ENCODE measurements at regions not wholly inside any gene's neighbourhood (a gene's known extent, or its start where the extent isn't known, plus 50 kb on each side); places are given as distances from the start of the nearest gene placed in this dataset.
"Not testable (repeated sequence)": the region's sequence is repeated elsewhere in the genome, so short reads cannot be mapped to it uniquely, and the experiment has no call there.

DNA sequence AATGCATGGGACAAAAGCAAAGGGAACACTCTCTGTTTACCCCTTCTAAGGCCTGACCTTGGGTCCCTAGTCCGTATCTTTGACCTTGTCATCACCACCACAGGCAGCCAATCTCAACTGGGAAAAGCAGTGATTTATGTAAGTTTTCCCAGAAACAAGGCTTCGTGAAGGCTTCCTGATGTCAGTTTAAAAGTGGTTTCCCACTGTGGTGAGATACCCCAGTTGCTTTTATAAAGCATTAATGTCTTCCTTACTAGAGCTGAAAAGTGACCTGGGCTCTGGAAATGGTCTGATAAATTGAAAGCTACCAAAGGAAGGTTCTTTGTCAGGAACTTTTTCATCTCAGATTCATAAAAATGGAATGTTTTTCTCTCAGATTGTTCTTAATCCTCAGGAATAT, 536.4 kb upstream of the PTBP2 start:
- DNase-seq (ENCODE audit: low read depth): no peak
- H3K4me1 ChIP-seq (ENCODE audit: control insufficient read depth, insufficient read depth, low read length): no peaks in the 10 kb centered on the region
- no peak overlapping the region for H3K4me3 ChIP-seq (ENCODE audit: low read length)
- H3K36me3 ChIP-seq (ENCODE audit: control insufficient read depth, insufficient read depth, low read length, severe bottlenecking): no peaks in the 10 kb centered on the region
- peaks cover 6% of the 10 kb centered on the region for H3K9me3 ChIP-seq (ENCODE audit: control insufficient read depth, low read length)
- no peaks in the 10 kb centered on the region for H3K27me3 ChIP-seq (replicated peaks; ENCODE audit: control insufficient read depth, insufficient read depth, low read length)
- H3K9ac ChIP-seq (ENCODE audit: low read length): no peak overlapping the region

DNA sequence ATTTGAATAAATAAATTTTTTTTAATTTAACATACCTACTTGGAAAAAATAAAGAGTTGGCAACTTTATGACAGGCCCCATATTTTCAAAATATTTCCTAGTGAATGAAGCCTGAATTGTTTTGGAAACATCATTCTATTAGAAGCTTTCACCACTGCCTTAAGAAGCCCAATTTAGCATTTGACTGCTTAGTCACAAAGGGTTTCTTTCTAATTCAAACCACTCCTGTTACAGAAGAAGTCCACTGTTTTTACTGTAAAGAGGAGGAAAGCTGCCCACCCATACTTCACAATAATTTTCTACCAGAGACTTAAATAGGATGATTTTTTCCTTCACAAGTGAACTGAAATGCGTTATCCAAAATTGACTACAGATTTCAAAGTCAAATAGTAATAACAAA, 534.6 kb upstream of the PTBP2 start:
- Histone ChIP-seq H3K27me3 (replicated peaks; ENCODE audit: control insufficient read depth, insufficient read depth, low read length) (no peaks in the 10 kb centered on the region), H3K4me3 (ENCODE audit: low read length) (no peak overlapping the region), H3K36me3 (ENCODE audit: control insufficient read depth, insufficient read depth, low read length, severe bottlenecking) (no peaks in the 10 kb centered on the region), H3K9me3 (ENCODE audit: control insufficient read depth, low read length) (peaks cover 18% of the 10 kb centered on the region), H3K4me1 (ENCODE audit: control insufficient read depth, insufficient read depth, low read length) (no peaks in the 10 kb centered on the region), H3K9ac (ENCODE audit: low read length) (no peak overlapping the region)
- no peak for DNase-seq (ENCODE audit: low read depth)

DNA sequence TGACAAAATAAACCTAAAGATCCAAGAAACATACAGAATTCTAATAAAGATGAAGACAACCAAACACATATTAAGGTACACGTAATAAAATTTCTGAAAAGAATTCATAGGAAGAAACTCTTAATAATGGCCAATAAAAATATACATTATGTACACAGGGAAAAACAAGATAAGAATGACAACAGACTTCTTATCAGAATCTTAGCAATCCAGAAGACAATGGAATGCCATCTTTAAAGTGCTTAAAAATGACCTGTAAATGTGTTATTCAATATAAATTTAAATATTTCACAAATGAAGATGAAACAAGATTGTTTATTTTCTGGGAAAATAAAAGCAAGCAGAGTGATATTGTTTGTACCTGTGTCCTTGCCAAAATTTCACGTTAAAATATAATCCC, 530.4 kb upstream of the PTBP2 start:
- H3K9ac ChIP-seq (ENCODE audit: low read length): no peak overlapping the region
- H3K27me3 ChIP-seq (replicated peaks; ENCODE audit: control insufficient read depth, insufficient read depth, low read length): no peaks in the 10 kb centered on the region
- peaks cover 18% of the 10 kb centered on the region for H3K9me3 ChIP-seq (ENCODE audit: control insufficient read depth, low read length)
- H3K4me3 ChIP-seq (ENCODE audit: low read length): no peak overlapping the region
- DNase-seq (ENCODE audit: low read depth): no peak
- no peaks in the 10 kb centered on the region for H3K4me1 ChIP-seq (ENCODE audit: control insufficient read depth, insufficient read depth, low read length)
- H3K36me3 ChIP-seq (ENCODE audit: control insufficient read depth, insufficient read depth, low read length, severe bottlenecking): no peaks in the 10 kb centered on the region

DNA sequence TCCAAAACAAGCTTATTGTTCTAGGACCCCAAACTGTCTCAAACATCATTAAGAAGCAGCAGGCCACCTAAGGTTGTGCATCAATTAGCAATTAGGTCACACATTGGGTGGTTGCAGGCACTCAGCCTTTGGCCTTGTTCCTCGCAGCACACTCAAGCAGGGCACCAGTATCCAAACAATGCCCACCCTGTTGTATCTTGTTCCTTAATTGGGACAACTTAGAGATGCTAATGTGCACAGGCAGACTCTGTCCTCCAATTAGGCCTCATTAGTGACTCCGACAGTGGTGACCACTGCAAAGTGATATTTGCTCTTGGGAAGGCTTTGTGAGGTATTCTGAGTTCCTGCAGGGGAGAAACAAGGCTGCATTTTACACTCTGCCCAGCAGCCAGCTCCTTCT, 515.1 kb upstream of the PTBP2 start:
- Histone ChIP-seq H3K36me3 (ENCODE audit: control insufficient read depth, insufficient read depth, low read length, severe bottlenecking) (no peaks in the 10 kb centered on the region), H3K9ac (ENCODE audit: low read length) (no peak overlapping the region), H3K27me3 (replicated peaks; ENCODE audit: control insufficient read depth, insufficient read depth, low read length) (no peaks in the 10 kb centered on the region), H3K4me1 (ENCODE audit: control insufficient read depth, insufficient read depth, low read length) (no peaks in the 10 kb centered on the region), H3K4me3 (ENCODE audit: low read length) (no peak overlapping the region), H3K9me3 (ENCODE audit: control insufficient read depth, low read length) (no peaks in the 10 kb centered on the region)
- DNase-seq (ENCODE audit: low read depth): no peak

DNA sequence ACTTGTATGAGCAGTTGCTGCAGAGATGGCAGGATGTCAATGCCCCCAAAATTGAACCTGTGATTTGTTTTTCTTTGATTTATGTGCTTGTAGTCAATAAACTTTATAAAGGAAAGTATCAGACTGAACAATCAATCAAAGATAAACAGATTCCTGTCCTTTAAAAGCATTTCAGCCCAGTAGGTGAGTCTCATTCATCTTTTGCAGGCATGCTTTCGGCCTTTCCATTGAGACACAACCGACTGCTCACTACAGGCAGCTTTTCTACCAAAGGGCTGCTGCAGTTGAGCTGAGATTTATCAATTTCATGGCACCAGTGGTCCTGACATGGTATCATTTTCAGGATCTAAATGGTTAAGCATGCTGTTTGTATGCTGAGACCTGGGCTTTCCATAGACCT, 513.6 kb upstream of the PTBP2 start:
- no peak overlapping the region for H3K9ac ChIP-seq (ENCODE audit: low read length)
- DNase-seq (ENCODE audit: low read depth): no peak
- no peaks in the 10 kb centered on the region for H3K36me3 ChIP-seq (ENCODE audit: control insufficient read depth, insufficient read depth, low read length, severe bottlenecking)
- H3K4me3 ChIP-seq (ENCODE audit: low read length): no peak overlapping the region
- no peaks in the 10 kb centered on the region for H3K9me3 ChIP-seq (ENCODE audit: control insufficient read depth, low read length)
- no peaks in the 10 kb centered on the region for H3K4me1 ChIP-seq (ENCODE audit: control insufficient read depth, insufficient read depth, low read length)
- no peaks in the 10 kb centered on the region for H3K27me3 ChIP-seq (replicated peaks; ENCODE audit: control insufficient read depth, insufficient read depth, low read length)

DNA sequence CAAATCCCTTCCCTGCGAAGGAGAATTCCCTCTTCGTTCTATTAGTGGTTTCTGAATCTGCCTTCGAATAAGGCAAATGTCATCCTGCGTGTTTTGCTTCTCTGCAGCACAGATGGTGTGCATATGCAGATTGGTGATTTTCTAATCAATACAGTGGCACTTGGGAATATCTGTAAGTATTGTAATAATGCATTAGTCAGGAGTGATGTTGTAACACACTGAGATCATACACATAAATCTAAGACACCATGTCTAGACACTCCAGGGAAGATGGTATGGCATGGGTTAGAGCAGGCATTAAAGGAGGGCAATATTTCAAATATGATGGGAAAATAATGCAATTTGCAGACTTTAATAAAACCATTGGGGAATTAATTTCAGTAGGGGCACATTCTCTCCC, 513.2 kb upstream of the PTBP2 start:
- H3K9ac ChIP-seq (ENCODE audit: low read length): no peak overlapping the region
- no peaks in the 10 kb centered on the region for H3K27me3 ChIP-seq (replicated peaks; ENCODE audit: control insufficient read depth, insufficient read depth, low read length)
- H3K9me3 ChIP-seq (ENCODE audit: control insufficient read depth, low read length): no peaks in the 10 kb centered on the region
- no peaks in the 10 kb centered on the region for H3K36me3 ChIP-seq (ENCODE audit: control insufficient read depth, insufficient read depth, low read length, severe bottlenecking)
- DNase-seq (ENCODE audit: low read depth): no peak
- H3K4me1 ChIP-seq (ENCODE audit: control insufficient read depth, insufficient read depth, low read length): no peaks in the 10 kb centered on the region
- no peak overlapping the region for H3K4me3 ChIP-seq (ENCODE audit: low read length)

DNA sequence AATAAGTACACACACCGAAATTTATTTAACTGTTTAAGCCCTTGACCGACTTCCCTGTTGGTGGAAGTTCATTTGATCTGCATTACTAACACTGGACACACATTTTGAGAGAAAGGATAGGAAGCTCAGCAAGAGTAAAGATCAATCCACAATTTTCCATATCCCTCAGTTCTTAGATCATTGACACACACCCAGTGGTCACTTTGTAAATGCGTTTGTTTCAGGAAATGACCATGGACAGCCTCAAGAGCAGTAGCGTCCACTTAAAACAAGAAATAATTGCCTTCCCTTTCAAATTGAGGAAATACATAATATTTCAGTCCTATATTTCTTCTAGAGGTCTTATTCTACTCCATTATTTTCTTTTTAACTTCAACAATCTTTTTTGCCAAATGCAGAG, 511.5 kb upstream of the PTBP2 start:
- H3K9me3 ChIP-seq (ENCODE audit: control insufficient read depth, low read length): no peaks in the 10 kb centered on the region
- no peak for DNase-seq (ENCODE audit: low read depth)
- no peaks in the 10 kb centered on the region for H3K36me3 ChIP-seq (ENCODE audit: control insufficient read depth, insufficient read depth, low read length, severe bottlenecking)
- no peaks in the 10 kb centered on the region for H3K27me3 ChIP-seq (replicated peaks; ENCODE audit: control insufficient read depth, insufficient read depth, low read length)
- no peak overlapping the region for H3K4me3 ChIP-seq (ENCODE audit: low read length)
- H3K4me1 ChIP-seq (ENCODE audit: control insufficient read depth, insufficient read depth, low read length): no peaks in the 10 kb centered on the region
- H3K9ac ChIP-seq (ENCODE audit: low read length): no peak overlapping the region

DNA sequence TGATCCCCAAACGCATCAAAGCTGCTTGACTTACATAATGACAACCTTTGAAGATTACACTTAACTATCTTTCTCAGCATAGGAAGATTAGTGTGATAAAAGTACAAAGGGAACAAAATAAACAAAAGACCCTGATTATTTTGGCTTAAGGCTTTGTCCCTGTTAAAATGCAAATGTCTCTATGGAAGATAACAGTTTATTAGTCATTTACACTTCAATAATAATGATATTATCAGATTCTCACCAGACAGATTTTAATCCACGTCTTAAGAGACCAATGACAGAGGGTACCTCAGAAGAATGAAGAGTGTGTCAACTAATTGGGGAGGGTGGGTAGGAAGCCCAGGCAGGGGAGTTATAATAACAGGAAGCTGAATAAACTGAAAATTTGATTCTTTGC, 510.4 kb upstream of the PTBP2 start:
- no peaks in the 10 kb centered on the region for H3K36me3 ChIP-seq (ENCODE audit: control insufficient read depth, insufficient read depth, low read length, severe bottlenecking)
- no peaks in the 10 kb centered on the region for H3K27me3 ChIP-seq (replicated peaks; ENCODE audit: control insufficient read depth, insufficient read depth, low read length)
- H3K9me3 ChIP-seq (ENCODE audit: control insufficient read depth, low read length): no peaks in the 10 kb centered on the region
- no peak overlapping the region for H3K9ac ChIP-seq (ENCODE audit: low read length)
- no peaks in the 10 kb centered on the region for H3K4me1 ChIP-seq (ENCODE audit: control insufficient read depth, insufficient read depth, low read length)
- DNase-seq (ENCODE audit: low read depth): no peak
- no peak overlapping the region for H3K4me3 ChIP-seq (ENCODE audit: low read length)

DNA sequence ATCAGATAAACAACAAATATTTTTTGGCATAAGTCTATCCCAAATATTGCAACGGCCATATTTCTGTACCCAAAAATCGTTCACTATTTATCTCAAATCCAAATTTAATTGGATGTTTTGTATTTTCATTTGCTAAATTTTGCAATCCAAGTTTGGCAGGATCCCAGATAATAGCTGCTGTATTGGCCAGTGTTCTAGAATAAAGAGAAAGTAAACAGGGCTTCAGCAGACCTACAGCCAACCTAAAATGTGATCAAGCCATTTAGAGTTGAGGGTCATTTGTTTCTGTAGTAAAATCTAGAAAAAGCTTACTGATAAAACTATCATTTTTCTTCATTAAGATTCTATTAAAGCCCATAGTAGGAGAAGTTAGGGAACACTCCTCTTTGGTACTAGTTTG, 506.6 kb upstream of the PTBP2 start:
- no peaks in the 10 kb centered on the region for H3K4me1 ChIP-seq (ENCODE audit: control insufficient read depth, insufficient read depth, low read length)
- no peaks in the 10 kb centered on the region for H3K27me3 ChIP-seq (replicated peaks; ENCODE audit: control insufficient read depth, insufficient read depth, low read length)
- H3K36me3 ChIP-seq (ENCODE audit: control insufficient read depth, insufficient read depth, low read length, severe bottlenecking): no peaks in the 10 kb centered on the region
- H3K9ac ChIP-seq (ENCODE audit: low read length): no peak overlapping the region
- H3K9me3 ChIP-seq (ENCODE audit: control insufficient read depth, low read length): no peaks in the 10 kb centered on the region
- H3K4me3 ChIP-seq (ENCODE audit: low read length): no peak overlapping the region
- DNase-seq (ENCODE audit: low read depth): peak; percentile 24

DNA sequence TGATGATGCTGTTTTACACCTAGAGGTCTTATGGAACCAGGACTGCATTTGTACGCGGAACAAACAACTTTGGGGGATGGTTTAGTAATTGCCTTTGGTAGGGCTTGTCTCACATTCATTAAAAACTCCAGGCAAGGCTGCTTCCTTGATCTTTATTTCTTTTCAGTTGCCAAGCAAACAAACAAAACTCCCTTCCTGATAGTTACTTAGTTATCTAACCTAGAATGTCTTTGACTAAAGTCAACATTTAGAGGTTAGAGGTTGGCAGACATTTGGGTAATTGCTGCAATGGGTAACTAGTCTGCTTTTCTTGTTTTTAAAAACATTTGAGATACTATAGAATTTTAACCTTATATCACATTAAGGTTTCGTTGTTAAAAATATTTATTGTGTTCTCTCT, 500.9 kb upstream of the PTBP2 start:
- Histone ChIP-seq H3K36me3 (ENCODE audit: control insufficient read depth, insufficient read depth, low read length, severe bottlenecking) (no peaks in the 10 kb centered on the region), H3K4me1 (ENCODE audit: control insufficient read depth, insufficient read depth, low read length) (no peaks in the 10 kb centered on the region), H3K27me3 (replicated peaks; ENCODE audit: control insufficient read depth, insufficient read depth, low read length) (peaks cover 3% of the 10 kb centered on the region), H3K4me3 (ENCODE audit: low read length) (no peak overlapping the region), H3K9ac (ENCODE audit: low read length) (no peak overlapping the region), H3K9me3 (ENCODE audit: control insufficient read depth, low read length) (no peaks in the 10 kb centered on the region)
- no peak for DNase-seq (ENCODE audit: low read depth)

DNA sequence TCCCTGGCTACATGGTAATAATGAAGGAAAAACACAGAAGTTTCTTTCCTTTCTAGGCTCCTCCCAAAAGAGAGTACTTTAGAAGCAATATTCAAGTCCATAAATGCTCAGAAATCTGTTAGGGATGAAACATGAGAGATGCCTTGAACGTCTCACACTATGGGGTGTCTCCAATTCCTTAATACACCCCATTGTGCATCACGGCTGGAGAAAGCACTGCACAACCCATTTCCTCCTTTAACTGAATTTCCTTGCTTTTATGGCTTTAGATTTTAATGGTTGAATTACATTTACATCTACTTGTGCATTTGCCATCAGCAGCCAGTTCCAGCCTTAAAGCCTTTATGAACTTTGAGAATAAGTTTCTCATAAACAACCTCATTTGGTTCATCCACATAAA, 498.9 kb upstream of the PTBP2 start:
- DNase-seq (ENCODE audit: low read depth): no peak
- Histone ChIP-seq H3K4me3 (ENCODE audit: low read length) (no peak overlapping the region), H3K36me3 (ENCODE audit: control insufficient read depth, insufficient read depth, low read length, severe bottlenecking) (no peaks in the 10 kb centered on the region)

DNA sequence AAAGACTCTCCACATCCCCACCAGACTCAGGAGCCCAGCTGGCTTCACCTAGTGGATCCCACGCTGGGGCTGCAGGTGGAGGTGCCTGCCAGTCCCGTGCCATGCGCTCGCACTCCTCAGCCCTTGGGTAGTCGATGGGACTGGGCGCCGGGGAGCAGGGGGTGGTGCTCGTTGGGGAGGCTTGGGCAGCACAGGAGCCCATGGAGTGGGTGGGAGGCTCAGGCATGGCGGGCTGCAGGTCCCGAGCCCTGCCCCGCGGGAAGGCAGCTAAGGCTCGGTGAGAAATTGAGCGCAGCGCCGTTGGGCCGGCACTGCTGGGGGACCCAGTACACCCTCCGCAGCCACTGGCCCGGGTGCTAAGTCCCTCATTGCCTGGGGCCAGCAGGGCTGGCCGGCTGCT, 497.4 kb upstream of the PTBP2 start:
- H3K9me3 ChIP-seq (ENCODE audit: control insufficient read depth, low read length); H3K4me3 ChIP-seq (ENCODE audit: low read length); H3K9ac ChIP-seq (ENCODE audit: low read length); DNase-seq (ENCODE audit: low read depth); H3K36me3 ChIP-seq (ENCODE audit: control insufficient read depth, insufficient read depth, low read length, severe bottlenecking); H3K27me3 ChIP-seq (replicated peaks; ENCODE audit: control insufficient read depth, insufficient read depth, low read length); H3K4me1 ChIP-seq (ENCODE audit: control insufficient read depth, insufficient read depth, low read length): not testable (repeated sequence)

More for the DNA sequence above, 498.9 kb upstream of the PTBP2 start:
- Histone ChIP-seq H3K4me1 (ENCODE audit: control insufficient read depth, insufficient read depth, low read length) (no peaks in the 10 kb centered on the region), H3K9me3 (ENCODE audit: control insufficient read depth, low read length) (no peaks in the 10 kb centered on the region), H3K27me3 (replicated peaks; ENCODE audit: control insufficient read depth, insufficient read depth, low read length) (peaks cover 3% of the 10 kb centered on the region), H3K9ac (ENCODE audit: low read length) (no peak overlapping the region)

Data from adipocyte (in vitro differentiated cells).